HepG2 (cell line): ENCODE measurements at regions not wholly inside any gene's neighbourhood (a gene's known extent, or its start where the extent isn't known, plus 50 kb on each side); places are given as distances from the start of the nearest gene placed in this dataset.

Experiments used
- ATAC-seq: fragments of 200-7000 bp; cut with Tn5 transposase; 3 replicates; pipeline ENCODE4 v1.9.1; 2020; ENCODE audit warnings: mild to moderate bottlenecking, moderate library complexity
- BruUV-seq: library from RNA; stranded (reverse); fragments of 400-500 nt; replicated peaks from 2 replicates; lab custom pipeline; 2021; lab: Mats Ljungman, UMichigan
- CTCF ChIA-PET: fragments of 300-600 bp; formaldehyde crosslinking; extraction: SDS; loops from one replicate; lab custom pipeline; 2021; ENCODE audit warnings: low total read pairs, inconsistent platforms, low intra/inter-chr PET ratio; lab: Yijun Ruan, JAX
- POLR2A ChIA-PET: fragments of 350-600 bp; sonication (Branson Sonifier 250); formaldehyde crosslinking; loops from one replicate; lab custom pipeline; 2020; ENCODE audit warnings: antibody characterized with exemption, inconsistent platforms; lab: Yijun Ruan, JAX
- DNase-seq: peaks from one replicate; pipeline ENCODE4 v3.0.0-alpha.2; 2015; ENCODE audit warnings: low spot score
- FAIRE-seq: peaks from 3 replicates; lab custom pipeline; 2011; peaks lifted over from hg19 to GRCh38; lab: Jason Lieb, UNC
- H2AFZ ChIP-seq: one replicate; pipeline ENCODE4 v1.6.1; 2011; ENCODE audit warnings: low read length, inconsistent platforms
- H3K27ac ChIP-seq: fragments of 300-600 bp; 3 replicates; pipeline ENCODE4 v1.8.0; 2011; ENCODE audit warnings: mixed run types, mild to moderate bottlenecking, mixed read lengths, low read length, inconsistent platforms; ENCODE audit not compliant: insufficient read depth; ENCODE audit errors: extremely low read length
- H3K27me3 ChIP-seq, 2 experiments: fragments of 200-600 bp in 1 of 2; 2 replicates in 1 of 2; 3 replicates in 1 of 2; pipeline versions ENCODE4 v1.6.0 to v1.8.0; 2011; ENCODE audit warnings: low read length in 2 of 2, mild to moderate bottlenecking in 2 of 2, moderate library complexity in 2 of 2, inconsistent platforms in 1 of 2; ENCODE audit not compliant: insufficient read depth in 2 of 2, control insufficient read depth in 1 of 2
- H3K36me3 ChIP-seq, 2 experiments: fragments of 200-600 bp in 1 of 2; replicated peaks in 1 of 2; 2 replicates in 1 of 2; 3 replicates in 1 of 2; pipeline versions ENCODE4 v1.5.1 to v1.8.0; 2011; ENCODE audit warnings: low read length in 2 of 2, inconsistent platforms in 1 of 2; ENCODE audit not compliant: insufficient read depth in 2 of 2, control insufficient read depth in 1 of 2
- H3K4me1 ChIP-seq: 2 replicates; pipeline ENCODE4 v1.5.1; 2012; ENCODE audit warnings: low read length, inconsistent platforms; ENCODE audit not compliant: insufficient read depth
- H3K4me2 ChIP-seq: 2 replicates; pipeline ENCODE4 v1.6.0; 2011; ENCODE audit warnings: low read depth, low read length, inconsistent platforms
- H3K4me3 ChIP-seq, 3 experiments: fragments of 200-600 bp in 1 of 3; sonication (generic), shearing (Covaris generic) in 1 of 3; replicated peaks in 1 of 3; 2 replicates each; pipeline ENCODE4 v1.5.1; 2011 to 2016; ENCODE audit warnings: low read length in 3 of 3, inconsistent platforms in 2 of 3, low read depth in 2 of 3, mild to moderate bottlenecking in 2 of 3, control low read depth in 1 of 3, mixed read lengths in 1 of 3; ENCODE audit not compliant: insufficient read depth in 1 of 3
- H3K79me2 ChIP-seq: one replicate; pipeline ENCODE4 v1.6.1; 2011; ENCODE audit warnings: low read length, inconsistent platforms; ENCODE audit not compliant: insufficient read depth
- H3K9ac ChIP-seq: 2 replicates; pipeline ENCODE4 v1.6.0; 2011; ENCODE audit warnings: mild to moderate bottlenecking, low read depth, low read length, inconsistent platforms; ENCODE audit not compliant: insufficient read depth
- H3K9me3 ChIP-seq: 2 replicates; pipeline ENCODE4 v1.5.1; 2012; ENCODE audit warnings: mild to moderate bottlenecking, low read length
- H4K20me1 ChIP-seq: 2 replicates; pipeline ENCODE4 v1.6.0; 2011; ENCODE audit warnings: inconsistent platforms, mild to moderate bottlenecking, low read length, moderate library complexity; ENCODE audit not compliant: insufficient read depth
- HCFC1 ChIP-seq: fragments of 150-350 bp; IDR thresholded peaks from 2 replicates; pipeline ENCODE4 v1.6.1; 2014; ENCODE audit warnings: low read depth, low read length
- NCOR1 ChIP-seq: fragments of 200-600 bp; sonication (generic); IDR thresholded peaks from 2 replicates; pipeline ENCODE4 v1.7.0; 2017; ENCODE audit warnings: antibody characterized with exemption, low read length, borderline replicate concordance
- NR2C2 ChIP-seq: sonication (generic); formaldehyde crosslinking; IDR thresholded peaks from 2 replicates; pipeline ENCODE4 v1.4.0; 2020; ENCODE audit warnings: missing genetic modification reagents, mild to moderate bottlenecking, moderate library complexity, borderline replicate concordance
- TARDBP ChIP-seq: sonication (generic); formaldehyde crosslinking; IDR thresholded peaks from 2 replicates; pipeline ENCODE4 v1.8.0; 2022; ENCODE audit warnings: mild to moderate bottlenecking, missing genetic modification reagents
- ZFP36 ChIP-seq: fragments of 150-350 bp; IDR thresholded peaks from 2 replicates; pipeline ENCODE4 v1.6.1; 2018; ENCODE audit warnings: borderline replicate concordance, low read length, low read depth; ENCODE audit not compliant: partially characterized antibody
- ZNF562 ChIP-seq: sonication (generic); formaldehyde crosslinking; IDR thresholded peaks from 2 replicates; pipeline ENCODE4 v1.8.0; 2022; ENCODE audit warnings: missing genetic modification reagents, borderline replicate concordance
- WGBS: methylation state at CpG from one replicate; pipeline ENCODE4 v1.1.6; 2017; ENCODE audit warnings: low lambda C conversion rate; 5-methylcytosine and 5-hydroxymethylcytosine counted together
- in situ Hi-C: cut with HindIII; loops from 2 replicates; pipeline ENCODE4 v1.10.0; 2017; ENCODE audit warnings: low pct_unique_long_range_greater_than_20kb; ENCODE audit not compliant: extremely low pct_ligation_motif_present
- intact Hi-C: fragments of 100-400 bp; cut with micrococcal nuclease; formaldehyde crosslinking; loops from one replicate; pipeline ENCODE4 v1.10.0; 2022; ENCODE audit not compliant: unreplicated experiment
- TF ChIP-seq, protein P1 (sequence below): sonication (generic); formaldehyde crosslinking; IDR thresholded peaks from 2 replicates; pipeline ENCODE4 v1.4.0; 2020; ENCODE audit warnings: missing genetic modification reagents
- TF ChIP-seq, protein P2 (sequence below): sonication (generic); formaldehyde crosslinking; conservative IDR thresholded peaks from 2 replicates; pipeline ENCODE4 v1.4.0; 2020; ENCODE audit warnings: missing genetic modification reagents
- TF ChIP-seq, protein P3 (sequence below): sonication (generic); formaldehyde crosslinking; conservative IDR thresholded peaks from 2 replicates; pipeline ENCODE4 v1.4.0; 2020; ENCODE audit warnings: mild to moderate bottlenecking, missing genetic modification reagents, moderate library complexity
- TF ChIP-seq, protein P4 (sequence below), 2 experiments: sonication (generic) in 1 of 2; formaldehyde crosslinking in 1 of 2; IDR thresholded peaks; 2 replicates each; pipeline versions ENCODE4 v1.6.1 to v1.9.0; 2014 to 2022; ENCODE audit warnings: antibody characterized with exemption in 1 of 2, borderline replicate concordance in 1 of 2, inconsistent platforms in 1 of 2, low read depth in 1 of 2, missing genetic modification reagents in 1 of 2

DNA sequence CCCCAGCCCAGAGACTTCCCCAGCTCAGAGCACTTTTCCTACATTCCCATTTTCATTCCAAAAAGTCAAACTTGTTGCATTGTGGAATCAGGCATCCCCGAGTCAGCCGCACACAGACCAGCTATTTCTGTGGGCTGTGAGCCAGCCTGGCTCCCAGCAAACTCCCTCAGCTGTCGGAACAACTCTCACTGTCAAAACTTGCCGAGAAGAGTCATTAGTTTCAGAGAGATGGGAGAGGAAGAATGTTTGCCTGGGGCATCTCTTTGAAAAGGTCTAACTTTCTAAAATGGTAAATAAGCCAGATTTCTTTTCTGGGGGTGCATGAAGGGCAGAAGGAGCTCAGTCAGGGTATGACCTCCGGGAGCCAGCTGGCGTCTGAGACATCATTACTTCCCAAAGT lies 280.0 kb downstream of the TMEM114 start:
- BruUV-seq: no TSS peak

More for the DNA sequence above, 280.0 kb downstream of the TMEM114 start:
- no peak overlapping the region for H2AFZ ChIP-seq
- H4K20me1 ChIP-seq: 0 out of 2 replicates have a peak, but pooled peaks cover 3% of the 10 kb centered on the region
- 2% methylated on average over 6 of the region's 6 CpGs for WGBS
- CTCF ChIA-PET: no interaction called here
- DNase-seq: no peak
- POLR2A ChIA-PET: no interaction called here
- no peak for FAIRE-seq
- no peak overlapping the region for H3K27ac ChIP-seq
- TF ChIP-seq, protein P1, sequence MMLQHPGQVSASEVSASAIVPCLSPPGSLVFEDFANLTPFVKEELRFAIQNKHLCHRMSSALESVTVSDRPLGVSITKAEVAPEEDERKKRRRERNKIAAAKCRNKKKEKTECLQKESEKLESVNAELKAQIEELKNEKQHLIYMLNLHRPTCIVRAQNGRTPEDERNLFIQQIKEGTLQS (CRISPR knock-in tag): no peak
- TF ChIP-seq ZNF562: no peak
- no peak for TF ChIP-seq HCFC1
- TF ChIP-seq, protein P2, sequence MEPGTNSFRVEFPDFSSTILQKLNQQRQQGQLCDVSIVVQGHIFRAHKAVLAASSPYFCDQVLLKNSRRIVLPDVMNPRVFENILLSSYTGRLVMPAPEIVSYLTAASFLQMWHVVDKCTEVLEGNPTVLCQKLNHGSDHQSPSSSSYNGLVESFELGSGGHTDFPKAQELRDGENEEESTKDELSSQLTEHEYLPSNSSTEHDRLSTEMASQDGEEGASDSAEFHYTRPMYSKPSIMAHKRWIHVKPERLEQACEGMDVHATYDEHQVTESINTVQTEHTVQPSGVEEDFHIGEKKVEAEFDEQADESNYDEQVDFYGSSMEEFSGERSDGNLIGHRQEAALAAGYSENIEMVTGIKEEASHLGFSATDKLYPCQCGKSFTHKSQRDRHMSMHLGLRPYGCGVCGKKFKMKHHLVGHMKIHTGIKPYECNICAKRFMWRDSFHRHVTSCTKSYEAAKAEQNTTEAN (CRISPR knock-in tag): no peak
- TF ChIP-seq ZFP36: no peak
- no peak for TF ChIP-seq NR2C2 (CRISPR knock-in tag)
- TF ChIP-seq, protein P3, sequence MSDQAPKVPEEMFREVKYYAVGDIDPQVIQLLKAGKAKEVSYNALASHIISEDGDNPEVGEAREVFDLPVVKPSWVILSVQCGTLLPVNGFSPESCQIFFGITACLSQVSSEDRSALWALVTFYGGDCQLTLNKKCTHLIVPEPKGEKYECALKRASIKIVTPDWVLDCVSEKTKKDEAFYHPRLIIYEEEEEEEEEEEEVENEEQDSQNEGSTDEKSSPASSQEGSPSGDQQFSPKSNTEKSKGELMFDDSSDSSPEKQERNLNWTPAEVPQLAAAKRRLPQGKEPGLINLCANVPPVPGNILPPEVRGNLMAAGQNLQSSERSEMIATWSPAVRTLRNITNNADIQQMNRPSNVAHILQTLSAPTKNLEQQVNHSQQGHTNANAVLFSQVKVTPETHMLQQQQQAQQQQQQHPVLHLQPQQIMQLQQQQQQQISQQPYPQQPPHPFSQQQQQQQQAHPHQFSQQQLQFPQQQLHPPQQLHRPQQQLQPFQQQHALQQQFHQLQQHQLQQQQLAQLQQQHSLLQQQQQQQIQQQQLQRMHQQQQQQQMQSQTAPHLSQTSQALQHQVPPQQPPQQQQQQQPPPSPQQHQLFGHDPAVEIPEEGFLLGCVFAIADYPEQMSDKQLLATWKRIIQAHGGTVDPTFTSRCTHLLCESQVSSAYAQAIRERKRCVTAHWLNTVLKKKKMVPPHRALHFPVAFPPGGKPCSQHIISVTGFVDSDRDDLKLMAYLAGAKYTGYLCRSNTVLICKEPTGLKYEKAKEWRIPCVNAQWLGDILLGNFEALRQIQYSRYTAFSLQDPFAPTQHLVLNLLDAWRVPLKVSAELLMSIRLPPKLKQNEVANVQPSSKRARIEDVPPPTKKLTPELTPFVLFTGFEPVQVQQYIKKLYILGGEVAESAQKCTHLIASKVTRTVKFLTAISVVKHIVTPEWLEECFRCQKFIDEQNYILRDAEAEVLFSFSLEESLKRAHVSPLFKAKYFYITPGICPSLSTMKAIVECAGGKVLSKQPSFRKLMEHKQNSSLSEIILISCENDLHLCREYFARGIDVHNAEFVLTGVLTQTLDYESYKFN: no peak
- TF ChIP-seq NCOR1: no peak
- TF ChIP-seq, protein P4, sequence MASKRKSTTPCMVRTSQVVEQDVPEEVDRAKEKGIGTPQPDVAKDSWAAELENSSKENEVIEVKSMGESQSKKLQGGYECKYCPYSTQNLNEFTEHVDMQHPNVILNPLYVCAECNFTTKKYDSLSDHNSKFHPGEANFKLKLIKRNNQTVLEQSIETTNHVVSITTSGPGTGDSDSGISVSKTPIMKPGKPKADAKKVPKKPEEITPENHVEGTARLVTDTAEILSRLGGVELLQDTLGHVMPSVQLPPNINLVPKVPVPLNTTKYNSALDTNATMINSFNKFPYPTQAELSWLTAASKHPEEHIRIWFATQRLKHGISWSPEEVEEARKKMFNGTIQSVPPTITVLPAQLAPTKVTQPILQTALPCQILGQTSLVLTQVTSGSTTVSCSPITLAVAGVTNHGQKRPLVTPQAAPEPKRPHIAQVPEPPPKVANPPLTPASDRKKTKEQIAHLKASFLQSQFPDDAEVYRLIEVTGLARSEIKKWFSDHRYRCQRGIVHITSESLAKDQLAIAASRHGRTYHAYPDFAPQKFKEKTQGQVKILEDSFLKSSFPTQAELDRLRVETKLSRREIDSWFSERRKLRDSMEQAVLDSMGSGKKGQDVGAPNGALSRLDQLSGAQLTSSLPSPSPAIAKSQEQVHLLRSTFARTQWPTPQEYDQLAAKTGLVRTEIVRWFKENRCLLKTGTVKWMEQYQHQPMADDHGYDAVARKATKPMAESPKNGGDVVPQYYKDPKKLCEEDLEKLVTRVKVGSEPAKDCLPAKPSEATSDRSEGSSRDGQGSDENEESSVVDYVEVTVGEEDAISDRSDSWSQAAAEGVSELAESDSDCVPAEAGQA (IDR thresholded peaks at IDR 0.05; ENCODE audit: low read depth): no peak
- TF ChIP-seq, protein P4 (CRISPR knock-in tag; IDR thresholded peaks at IDR 0.05; ENCODE audit: borderline replicate concordance): no peak
- no peak for TF ChIP-seq TARDBP (CRISPR knock-in tag)
- in situ Hi-C loops: no loop called here
- no peaks in the 10 kb centered on the region for H3K79me2 ChIP-seq
- no peak overlapping the region for H3K4me2 ChIP-seq
- peaks cover 0 to 19% of the 10 kb centered on the region in 2 experiments; a peak in 2 of 5 replicates for H3K27me3 ChIP-seq
- no peak overlapping the region for H3K4me3 ChIP-seq
- H3K9me3 ChIP-seq: no peaks in the 10 kb centered on the region
- ATAC-seq: no peak
- intact Hi-C loops: no loop called here
- no peaks in the 10 kb centered on the region for H3K36me3 ChIP-seq
- no peak overlapping the region for H3K9ac ChIP-seq
- no peaks in the 10 kb centered on the region for H3K4me1 ChIP-seq
